ENCODE measurements at regions not wholly inside any gene's neighbourhood (a gene's known extent, or its start where the extent isn't known, plus 50 kb on each side); places are given as distances from the start of the nearest gene placed in this dataset.
"Not testable (repeated sequence)": the region's sequence is repeated elsewhere in the genome, so short reads cannot be mapped to it uniquely, and the experiment has no call there.

DNA sequence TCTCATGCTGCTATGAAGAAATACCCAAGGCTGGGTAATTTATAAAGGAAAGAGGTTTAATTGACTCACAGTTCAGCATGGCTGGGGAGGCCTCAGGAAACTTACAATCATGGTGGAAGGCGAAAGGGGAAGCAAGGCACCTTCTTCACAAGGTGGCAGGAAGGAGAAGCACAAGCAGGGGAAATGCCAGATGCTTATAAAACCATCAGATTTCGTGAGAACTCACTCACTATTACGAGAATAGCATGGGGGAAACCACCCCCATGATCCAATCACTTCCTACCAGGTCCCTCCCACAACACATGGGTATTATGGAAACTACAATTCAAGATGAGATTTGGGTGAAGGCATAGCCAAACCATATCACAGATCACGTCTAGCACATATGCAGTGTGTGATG lies 61.8 kb upstream of the MARCKS start:
- TF ChIP-seq, protein P1, sequence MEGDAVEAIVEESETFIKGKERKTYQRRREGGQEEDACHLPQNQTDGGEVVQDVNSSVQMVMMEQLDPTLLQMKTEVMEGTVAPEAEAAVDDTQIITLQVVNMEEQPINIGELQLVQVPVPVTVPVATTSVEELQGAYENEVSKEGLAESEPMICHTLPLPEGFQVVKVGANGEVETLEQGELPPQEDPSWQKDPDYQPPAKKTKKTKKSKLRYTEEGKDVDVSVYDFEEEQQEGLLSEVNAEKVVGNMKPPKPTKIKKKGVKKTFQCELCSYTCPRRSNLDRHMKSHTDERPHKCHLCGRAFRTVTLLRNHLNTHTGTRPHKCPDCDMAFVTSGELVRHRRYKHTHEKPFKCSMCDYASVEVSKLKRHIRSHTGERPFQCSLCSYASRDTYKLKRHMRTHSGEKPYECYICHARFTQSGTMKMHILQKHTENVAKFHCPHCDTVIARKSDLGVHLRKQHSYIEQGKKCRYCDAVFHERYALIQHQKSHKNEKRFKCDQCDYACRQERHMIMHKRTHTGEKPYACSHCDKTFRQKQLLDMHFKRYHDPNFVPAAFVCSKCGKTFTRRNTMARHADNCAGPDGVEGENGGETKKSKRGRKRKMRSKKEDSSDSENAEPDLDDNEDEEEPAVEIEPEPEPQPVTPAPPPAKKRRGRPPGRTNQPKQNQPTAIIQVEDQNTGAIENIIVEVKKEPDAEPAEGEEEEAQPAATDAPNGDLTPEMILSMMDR (IDR thresholded peaks at IDR 0.05) = not testable (repeated sequence)
- TF ChIP-seq POLR2A (IDR thresholded peaks at IDR 0.05) = not testable (repeated sequence)
